PC-9 (cell line): ENCODE measurements at regions not wholly inside any gene's neighbourhood (a gene's known extent, or its start where the extent isn't known, plus 50 kb on each side); places are given as distances from the start of the nearest gene placed in this dataset.
"Not testable (repeated sequence)": the region's sequence is repeated elsewhere in the genome, so short reads cannot be mapped to it uniquely, and the experiment has no call there.

Experiments used
- EZH2 ChIP-seq: fragments of 200-600 bp; sonication (generic); IDR thresholded peaks from 2 replicates; pipeline ENCODE4 v1.8.0; 2017; ENCODE audit warnings: antibody characterized with exemption, low read depth
- TF ChIP-seq, protein P1 (sequence below): fragments of 200-600 bp; sonication (generic); conservative IDR thresholded peaks from 2 replicates; pipeline ENCODE4 v1.6.1; 2017; ENCODE audit warnings: mixed run types, antibody characterized with exemption, mild to moderate bottlenecking, moderate library complexity

DNA sequence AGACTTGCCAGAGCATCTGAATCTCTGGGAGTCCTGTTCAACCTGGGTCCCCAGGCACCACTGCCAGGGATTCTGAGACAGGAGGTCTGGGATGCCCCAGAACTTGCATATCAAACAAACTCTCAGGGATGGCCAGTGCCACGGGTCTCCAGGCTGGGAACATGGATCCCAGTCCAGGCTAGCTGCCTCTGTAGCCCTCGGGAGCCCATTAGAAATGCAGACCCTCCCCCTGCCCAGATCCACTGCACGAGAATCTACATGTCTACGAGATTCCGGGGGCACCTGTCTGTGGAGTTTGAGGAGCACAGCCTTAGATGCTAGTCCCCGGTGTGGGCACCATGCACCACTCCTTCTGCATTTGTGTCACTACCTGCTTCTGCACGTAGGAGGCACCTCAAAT lies 183.9 kb downstream of the NPIPB11 start:
- TF ChIP-seq, protein P1, sequence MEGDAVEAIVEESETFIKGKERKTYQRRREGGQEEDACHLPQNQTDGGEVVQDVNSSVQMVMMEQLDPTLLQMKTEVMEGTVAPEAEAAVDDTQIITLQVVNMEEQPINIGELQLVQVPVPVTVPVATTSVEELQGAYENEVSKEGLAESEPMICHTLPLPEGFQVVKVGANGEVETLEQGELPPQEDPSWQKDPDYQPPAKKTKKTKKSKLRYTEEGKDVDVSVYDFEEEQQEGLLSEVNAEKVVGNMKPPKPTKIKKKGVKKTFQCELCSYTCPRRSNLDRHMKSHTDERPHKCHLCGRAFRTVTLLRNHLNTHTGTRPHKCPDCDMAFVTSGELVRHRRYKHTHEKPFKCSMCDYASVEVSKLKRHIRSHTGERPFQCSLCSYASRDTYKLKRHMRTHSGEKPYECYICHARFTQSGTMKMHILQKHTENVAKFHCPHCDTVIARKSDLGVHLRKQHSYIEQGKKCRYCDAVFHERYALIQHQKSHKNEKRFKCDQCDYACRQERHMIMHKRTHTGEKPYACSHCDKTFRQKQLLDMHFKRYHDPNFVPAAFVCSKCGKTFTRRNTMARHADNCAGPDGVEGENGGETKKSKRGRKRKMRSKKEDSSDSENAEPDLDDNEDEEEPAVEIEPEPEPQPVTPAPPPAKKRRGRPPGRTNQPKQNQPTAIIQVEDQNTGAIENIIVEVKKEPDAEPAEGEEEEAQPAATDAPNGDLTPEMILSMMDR, result not testable (repeated sequence)
- TF ChIP-seq EZH2, result not testable (repeated sequence)
